ENCODE measurements at regions not wholly inside any gene's neighbourhood (a gene's known extent, or its start where the extent isn't known, plus 50 kb on each side); places are given as distances from the start of the nearest gene placed in this dataset.
A peak's percentile ranks its signal among the peaks of the same experiment; 100 is the strongest.

- TF ChIP-seq ZNF532 (CRISPR knock-in tag; IDR thresholded peaks at IDR 0.05; ENCODE audit: borderline replicate concordance) (no peak), RELA (CRISPR knock-in tag; IDR thresholded peaks at IDR 0.05; ENCODE audit: borderline replicate concordance) (no peak), ZMAT4 (CRISPR knock-in tag; IDR thresholded peaks at IDR 0.05) (no peak), NFYB (CRISPR knock-in tag; conservative IDR thresholded peaks at IDR 0.05; ENCODE audit: low read depth) (no peak), MAX (CRISPR knock-in tag; IDR thresholded peaks at IDR 0.05) (no peak), ZNF416 (CRISPR knock-in tag; IDR thresholded peaks at IDR 0.05) (no peak), GTF2I (CRISPR knock-in tag; conservative IDR thresholded peaks at IDR 0.05) (no peak), OVOL2 (CRISPR knock-in tag; IDR thresholded peaks at IDR 0.05; ENCODE audit: borderline replicate concordance) (no peak)
Measured at GRCh38 chr1:219380463-219380862, 206.8 kb downstream of the LYPLAL1 start (continued).

- DNase-seq (ENCODE audit: low spot score), result no peak
- ChIA-PET CTCF (no interaction called here), POLR2A (no interaction called here)
- no peak overlapping the region for H3K27ac Mint-ChIP-seq
- no peaks in the 10 kb centered on the region for H3K27me3 Mint-ChIP-seq (ENCODE audit: low read depth)
- no peaks in the 10 kb centered on the region for H3K36me3 Mint-ChIP-seq
- no peak for ATAC-seq
- H3K4me1 Mint-ChIP-seq, result peaks cover 3% of the 10 kb centered on the region
- no peak overlapping the region for H3K4me3 Mint-ChIP-seq
- H3K9me3 Mint-ChIP-seq, result no peaks in the 10 kb centered on the region
- TF ChIP-seq ZNF396 (CRISPR knock-in tag; IDR thresholded peaks at IDR 0.05; ENCODE audit: borderline replicate concordance) (no peak), GRHL2 (CRISPR knock-in tag; IDR thresholded peaks at IDR 0.05; ENCODE audit: insufficient replicate concordance, severe bottlenecking) (no peak), ZNF263 (CRISPR knock-in tag; IDR thresholded peaks at IDR 0.05; ENCODE audit: low read depth) (no peak), ZNF317 (CRISPR knock-in tag; IDR thresholded peaks at IDR 0.05; ENCODE audit: borderline replicate concordance, low read depth) (no peak), SMAD4 (CRISPR knock-in tag; IDR thresholded peaks at IDR 0.05) (no peak), CDX4 (CRISPR knock-in tag; IDR thresholded peaks at IDR 0.05; ENCODE audit: borderline replicate concordance) (no peak), TP53 (CRISPR knock-in tag; IDR thresholded peaks at IDR 0.05) (no peak), MXD4 (CRISPR knock-in tag; IDR thresholded peaks at IDR 0.05; ENCODE audit: borderline replicate concordance) (no peak), ZNF416 (CRISPR knock-in tag; IDR thresholded peaks at IDR 0.05) (no peak), TCF7 (CRISPR knock-in tag; IDR thresholded peaks at IDR 0.05; ENCODE audit: low read depth) (no peak)
Measured at GRCh38 chr1:219379691-219380090, 206.0 kb downstream of the LYPLAL1 start.

- ChIA-PET CTCF (interaction anchor here (1.0 to 3.3 kb wide), 2 partner anchors 11 to 41 kb away, joined by 6 to 19 read pairs; no protein-coding TSS in a partner anchor), POLR2A (no interaction called here)
- TF ChIP-seq ATF1 (CRISPR knock-in tag; IDR thresholded peaks at IDR 0.05), result no peak
- TF ChIP-seq IRF1 (CRISPR knock-in tag; IDR thresholded peaks at IDR 0.05), result no peak
- no peak for TF ChIP-seq NR1H2 (CRISPR knock-in tag; IDR thresholded peaks at IDR 0.05)
- no peak for TF ChIP-seq ZBTB43 (CRISPR knock-in tag; IDR thresholded peaks at IDR 0.05)
- TF ChIP-seq NR2C2 (CRISPR knock-in tag; IDR thresholded peaks at IDR 0.05), result no peak
- TF ChIP-seq OVOL2 (CRISPR knock-in tag; IDR thresholded peaks at IDR 0.05; ENCODE audit: borderline replicate concordance), result no peak
- TF ChIP-seq TP53 (CRISPR knock-in tag; IDR thresholded peaks at IDR 0.05), result no peak
- no peak for TF ChIP-seq FOXJ3 (CRISPR knock-in tag; IDR thresholded peaks at IDR 0.05; ENCODE audit: borderline replicate concordance)
- TF ChIP-seq CBFB (CRISPR knock-in tag; IDR thresholded peaks at IDR 0.05; ENCODE audit: low read depth), result no peak
- TF ChIP-seq ZNF423 (CRISPR knock-in tag; IDR thresholded peaks at IDR 0.05), result no peak
- TF ChIP-seq USF2 (CRISPR knock-in tag; IDR thresholded peaks at IDR 0.05), result no peak
- Mint-ChIP-seq H3K9me3 (no peaks in the 10 kb centered on the region), H3K36me3 (no peaks in the 10 kb centered on the region), H3K4me1 (peaks cover 16% of the 10 kb centered on the region), H3K27me3 (ENCODE audit: low read depth) (no peaks in the 10 kb centered on the region), H3K4me3 (no peak overlapping the region), H3K27ac (peak overlapping the region; percentile 20; the same call in 1 of the 2 replicates)
- no peak for DNase-seq (ENCODE audit: low spot score)
- ATAC-seq, result peak; percentile 47
Measured at GRCh38 chr1:219374636-219375035, 201.0 kb downstream of the LYPLAL1 start.
